WTC11 (cell line): ENCODE measurements at regions not wholly inside any gene's neighbourhood (a gene's known extent, or its start where the extent isn't known, plus 50 kb on each side); places are given as distances from the start of the nearest gene placed in this dataset.

ENCODE experiments used
- FOXK1 ChIP-seq: sonication (generic); formaldehyde crosslinking; IDR thresholded peaks from 2 replicates; pipeline ENCODE4 v1.8.0; 2022; ENCODE audit warnings: mild to moderate bottlenecking, moderate library complexity, missing genetic modification reagents
- JUN ChIP-seq: sonication (generic); formaldehyde crosslinking; IDR thresholded peaks from 2 replicates; pipeline ENCODE4 v1.8.0; 2023; ENCODE audit warnings: mild to moderate bottlenecking, missing genetic modification reagents
- NR1H2 ChIP-seq: sonication (generic); formaldehyde crosslinking; IDR thresholded peaks from 2 replicates; pipeline ENCODE4 v1.9.0; 2021; ENCODE audit warnings: mild to moderate bottlenecking, moderate library complexity, missing genetic modification reagents
- NR2C2 ChIP-seq: sonication (generic); formaldehyde crosslinking; IDR thresholded peaks from 2 replicates; pipeline ENCODE4 v1.8.0; 2022; ENCODE audit warnings: mild to moderate bottlenecking, missing genetic modification reagents
- SP1 ChIP-seq: sonication (generic); formaldehyde crosslinking; conservative IDR thresholded peaks from 2 replicates; pipeline ENCODE4 v1.8.1; 2022; ENCODE audit warnings: missing genetic modification reagents
- TEAD1 ChIP-seq: sonication (generic); formaldehyde crosslinking; IDR thresholded peaks from 2 replicates; pipeline ENCODE4 v1.8.0; 2022; ENCODE audit warnings: mild to moderate bottlenecking, missing genetic modification reagents
- ZNF121 ChIP-seq: sonication (generic); formaldehyde crosslinking; IDR thresholded peaks from 2 replicates; pipeline ENCODE4 v1.8.0; 2023; ENCODE audit warnings: missing genetic modification reagents
- TF ChIP-seq, protein P1 (sequence below): fragments of 200-600 bp; IDR thresholded peaks from 2 replicates; pipeline ENCODE4 v1.8.0; 2022; ENCODE audit warnings: antibody characterized with exemption
- TF ChIP-seq, protein P2 (sequence below): fragments of 250-450 bp; sonication (Bioruptor Pico); IDR thresholded peaks from 2 replicates; pipeline ENCODE4 v1.9.0; 2021; ENCODE audit warnings: mild to moderate bottlenecking
- TF ChIP-seq, protein P3 (sequence below): sonication (generic); formaldehyde crosslinking; IDR thresholded peaks from 2 replicates; pipeline ENCODE4 v1.8.0; 2023; ENCODE audit warnings: mild to moderate bottlenecking, missing genetic modification reagents
- TF ChIP-seq, protein P4 (sequence below): sonication (generic); formaldehyde crosslinking; IDR thresholded peaks from 2 replicates; pipeline ENCODE4 v1.8.0; 2022; ENCODE audit warnings: mild to moderate bottlenecking, missing genetic modification reagents
- TF ChIP-seq, protein P5 (sequence below): sonication (generic); formaldehyde crosslinking; IDR thresholded peaks from 2 replicates; pipeline ENCODE4 v1.8.1; 2023; ENCODE audit warnings: mild to moderate bottlenecking, missing genetic modification reagents, moderate library complexity
- TF ChIP-seq, protein P6 (sequence below): fragments of 250-450 bp; sonication (Bioruptor Pico); IDR thresholded peaks from 2 replicates; pipeline ENCODE4 v2.1.2; 2022; ENCODE audit warnings: mild to moderate bottlenecking, moderate library complexity

DNA sequence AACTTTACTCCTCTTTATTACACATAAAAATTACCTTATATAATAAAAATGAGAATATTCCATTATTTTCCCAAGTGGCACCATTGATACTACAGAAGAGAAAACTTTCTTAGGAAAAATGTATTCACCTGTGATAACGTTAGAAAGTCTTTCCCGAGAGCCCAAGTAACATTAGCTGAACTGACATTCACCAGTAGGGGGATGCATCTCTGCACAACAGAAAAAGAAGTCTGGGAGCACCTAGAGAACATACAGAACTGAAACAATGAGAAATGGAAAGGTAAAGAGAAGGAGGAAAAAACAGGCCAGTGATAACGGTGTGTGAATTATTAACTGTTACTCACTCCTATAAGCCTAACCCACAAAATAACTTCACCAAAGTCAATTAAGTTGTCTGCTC, 423.3 kb downstream of the CENPC start:
- TF ChIP-seq TEAD1 (CRISPR knock-in tag): no peak
- no peak for TF ChIP-seq NR1H2 (CRISPR knock-in tag)
- TF ChIP-seq, protein P1, sequence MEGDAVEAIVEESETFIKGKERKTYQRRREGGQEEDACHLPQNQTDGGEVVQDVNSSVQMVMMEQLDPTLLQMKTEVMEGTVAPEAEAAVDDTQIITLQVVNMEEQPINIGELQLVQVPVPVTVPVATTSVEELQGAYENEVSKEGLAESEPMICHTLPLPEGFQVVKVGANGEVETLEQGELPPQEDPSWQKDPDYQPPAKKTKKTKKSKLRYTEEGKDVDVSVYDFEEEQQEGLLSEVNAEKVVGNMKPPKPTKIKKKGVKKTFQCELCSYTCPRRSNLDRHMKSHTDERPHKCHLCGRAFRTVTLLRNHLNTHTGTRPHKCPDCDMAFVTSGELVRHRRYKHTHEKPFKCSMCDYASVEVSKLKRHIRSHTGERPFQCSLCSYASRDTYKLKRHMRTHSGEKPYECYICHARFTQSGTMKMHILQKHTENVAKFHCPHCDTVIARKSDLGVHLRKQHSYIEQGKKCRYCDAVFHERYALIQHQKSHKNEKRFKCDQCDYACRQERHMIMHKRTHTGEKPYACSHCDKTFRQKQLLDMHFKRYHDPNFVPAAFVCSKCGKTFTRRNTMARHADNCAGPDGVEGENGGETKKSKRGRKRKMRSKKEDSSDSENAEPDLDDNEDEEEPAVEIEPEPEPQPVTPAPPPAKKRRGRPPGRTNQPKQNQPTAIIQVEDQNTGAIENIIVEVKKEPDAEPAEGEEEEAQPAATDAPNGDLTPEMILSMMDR: peak; percentile 41
- TF ChIP-seq JUN: no peak
- TF ChIP-seq, protein P2, sequence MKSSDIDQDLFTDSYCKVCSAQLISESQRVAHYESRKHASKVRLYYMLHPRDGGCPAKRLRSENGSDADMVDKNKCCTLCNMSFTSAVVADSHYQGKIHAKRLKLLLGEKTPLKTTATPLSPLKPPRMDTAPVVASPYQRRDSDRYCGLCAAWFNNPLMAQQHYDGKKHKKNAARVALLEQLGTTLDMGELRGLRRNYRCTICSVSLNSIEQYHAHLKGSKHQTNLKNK (CRISPR knock-in tag): no peak
- TF ChIP-seq, protein P3, sequence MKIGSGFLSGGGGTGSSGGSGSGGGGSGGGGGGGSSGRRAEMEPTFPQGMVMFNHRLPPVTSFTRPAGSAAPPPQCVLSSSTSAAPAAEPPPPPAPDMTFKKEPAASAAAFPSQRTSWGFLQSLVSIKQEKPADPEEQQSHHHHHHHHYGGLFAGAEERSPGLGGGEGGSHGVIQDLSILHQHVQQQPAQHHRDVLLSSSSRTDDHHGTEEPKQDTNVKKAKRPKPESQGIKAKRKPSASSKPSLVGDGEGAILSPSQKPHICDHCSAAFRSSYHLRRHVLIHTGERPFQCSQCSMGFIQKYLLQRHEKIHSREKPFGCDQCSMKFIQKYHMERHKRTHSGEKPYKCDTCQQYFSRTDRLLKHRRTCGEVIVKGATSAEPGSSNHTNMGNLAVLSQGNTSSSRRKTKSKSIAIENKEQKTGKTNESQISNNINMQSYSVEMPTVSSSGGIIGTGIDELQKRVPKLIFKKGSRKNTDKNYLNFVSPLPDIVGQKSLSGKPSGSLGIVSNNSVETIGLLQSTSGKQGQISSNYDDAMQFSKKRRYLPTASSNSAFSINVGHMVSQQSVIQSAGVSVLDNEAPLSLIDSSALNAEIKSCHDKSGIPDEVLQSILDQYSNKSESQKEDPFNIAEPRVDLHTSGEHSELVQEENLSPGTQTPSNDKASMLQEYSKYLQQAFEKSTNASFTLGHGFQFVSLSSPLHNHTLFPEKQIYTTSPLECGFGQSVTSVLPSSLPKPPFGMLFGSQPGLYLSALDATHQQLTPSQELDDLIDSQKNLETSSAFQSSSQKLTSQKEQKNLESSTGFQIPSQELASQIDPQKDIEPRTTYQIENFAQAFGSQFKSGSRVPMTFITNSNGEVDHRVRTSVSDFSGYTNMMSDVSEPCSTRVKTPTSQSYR (CRISPR knock-in tag): no peak
- TF ChIP-seq ZNF121 (CRISPR knock-in tag): no peak
- TF ChIP-seq, protein P4, sequence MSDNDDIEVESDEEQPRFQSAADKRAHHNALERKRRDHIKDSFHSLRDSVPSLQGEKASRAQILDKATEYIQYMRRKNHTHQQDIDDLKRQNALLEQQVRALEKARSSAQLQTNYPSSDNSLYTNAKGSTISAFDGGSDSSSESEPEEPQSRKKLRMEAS: no peak
- TF ChIP-seq NR2C2 (CRISPR knock-in tag): no peak
- TF ChIP-seq, protein P5, sequence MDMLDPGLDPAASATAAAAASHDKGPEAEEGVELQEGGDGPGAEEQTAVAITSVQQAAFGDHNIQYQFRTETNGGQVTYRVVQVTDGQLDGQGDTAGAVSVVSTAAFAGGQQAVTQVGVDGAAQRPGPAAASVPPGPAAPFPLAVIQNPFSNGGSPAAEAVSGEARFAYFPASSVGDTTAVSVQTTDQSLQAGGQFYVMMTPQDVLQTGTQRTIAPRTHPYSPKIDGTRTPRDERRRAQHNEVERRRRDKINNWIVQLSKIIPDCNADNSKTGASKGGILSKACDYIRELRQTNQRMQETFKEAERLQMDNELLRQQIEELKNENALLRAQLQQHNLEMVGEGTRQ (CRISPR knock-in tag): no peak
- TF ChIP-seq SP1 (CRISPR knock-in tag): no peak
- TF ChIP-seq FOXK1 (CRISPR knock-in tag): no peak
- TF ChIP-seq, protein P6, sequence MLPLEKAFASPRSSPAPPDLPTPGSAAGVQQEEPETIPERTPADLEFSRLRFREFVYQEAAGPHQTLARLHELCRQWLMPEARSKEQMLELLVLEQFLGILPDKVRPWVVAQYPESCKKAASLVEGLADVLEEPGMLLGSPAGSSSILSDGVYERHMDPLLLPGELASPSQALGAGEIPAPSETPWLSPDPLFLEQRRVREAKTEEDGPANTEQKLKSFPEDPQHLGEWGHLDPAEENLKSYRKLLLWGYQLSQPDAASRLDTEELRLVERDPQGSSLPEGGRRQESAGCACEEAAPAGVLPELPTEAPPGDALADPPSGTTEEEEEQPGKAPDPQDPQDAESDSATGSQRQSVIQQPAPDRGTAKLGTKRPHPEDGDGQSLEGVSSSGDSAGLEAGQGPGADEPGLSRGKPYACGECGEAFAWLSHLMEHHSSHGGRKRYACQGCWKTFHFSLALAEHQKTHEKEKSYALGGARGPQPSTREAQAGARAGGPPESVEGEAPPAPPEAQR (CRISPR knock-in tag): no peak
